SK-N-DZ (cell line): ENCODE measurements at regions not wholly inside any gene's neighbourhood (a gene's known extent, or its start where the extent isn't known, plus 50 kb on each side); places are given as distances from the start of the nearest gene placed in this dataset.

Experiments
- DNase-seq: peaks from one replicate; pipeline ENCODE4 v3.0.0-alpha.2; 2015; ENCODE audit warnings: low spot score

DNA sequence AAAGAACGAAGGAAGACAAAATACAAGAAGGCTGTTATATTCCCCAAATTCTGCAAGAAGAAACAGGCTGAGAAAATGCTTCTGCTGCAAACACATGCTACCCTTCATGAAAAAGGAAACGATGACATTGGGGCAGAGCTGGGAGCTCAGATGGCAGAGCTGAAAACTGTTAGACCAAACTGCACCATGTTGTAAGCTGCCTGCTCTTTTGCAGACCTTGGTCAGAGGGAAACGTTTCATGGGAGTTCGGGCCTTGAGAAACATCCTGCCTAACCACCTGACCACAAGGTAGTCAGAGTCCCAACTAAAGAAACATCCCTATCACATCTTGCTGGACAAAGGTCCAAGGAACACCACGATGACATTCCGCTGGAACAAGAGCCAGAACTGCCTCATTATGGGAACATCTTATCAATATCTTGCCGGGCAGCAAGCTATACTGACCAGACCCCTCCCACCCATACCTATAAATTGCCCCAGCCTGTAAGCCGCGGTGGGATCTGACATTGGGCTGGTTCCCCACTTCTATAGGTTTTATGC, 110.7 kb upstream of the CTSC start:
- DNase-seq, result no peak

- no peak for DNase-seq
Measured at GRCh38 chr11:88447281-88447680, 109.7 kb upstream of the CTSC start.

- no peak for DNase-seq
Measured at GRCh38 chr11:88439356-88439755, 101.8 kb upstream of the CTSC start.

GRCh38 chr11:88438721-88439120, 101.2 kb upstream of the CTSC start:
- DNase-seq, result no peak

GRCh38 chr11:88435415-88435814, 97.9 kb upstream of the CTSC start:
- DNase-seq, result no peak

DNA sequence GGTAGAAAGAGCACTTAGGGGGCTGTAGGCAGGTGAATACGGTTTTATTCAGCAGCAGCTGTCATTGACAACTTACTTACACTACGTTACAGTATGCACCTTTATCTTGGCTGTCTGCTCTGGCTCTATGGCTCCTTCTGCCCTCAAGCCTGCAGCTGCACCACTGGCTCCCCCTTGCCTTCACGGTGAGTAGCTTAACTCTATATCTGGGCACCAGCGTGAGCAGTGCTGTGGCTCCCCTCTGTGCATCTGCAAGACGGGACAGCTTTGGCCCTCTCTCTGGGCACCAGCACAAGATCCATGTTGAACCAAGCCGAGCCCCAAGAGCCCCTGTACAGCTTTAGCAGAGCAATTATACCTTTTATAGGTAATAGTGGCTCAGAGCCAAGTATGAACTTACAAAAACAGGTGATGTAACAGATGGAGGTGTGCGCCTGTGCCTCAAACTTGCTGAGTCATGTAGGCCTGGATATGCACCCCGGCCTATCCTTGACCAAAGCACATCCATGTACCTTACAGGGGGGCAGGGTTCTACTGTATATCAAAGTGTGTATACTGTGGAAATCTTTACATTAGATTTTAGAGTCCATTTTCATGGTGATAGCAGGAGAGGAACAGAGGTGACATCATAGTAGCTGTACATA, 96.9 kb upstream of the CTSC start:
- DNase-seq, result no peak

GRCh38 chr11:88433536-88434230, 96.1 kb upstream of the CTSC start:
- DNase-seq, result no peak

- peak; percentile 82 for DNase-seq
Measured at GRCh38 chr11:88431675-88432341, 94.3 kb upstream of the CTSC start.

DNA sequence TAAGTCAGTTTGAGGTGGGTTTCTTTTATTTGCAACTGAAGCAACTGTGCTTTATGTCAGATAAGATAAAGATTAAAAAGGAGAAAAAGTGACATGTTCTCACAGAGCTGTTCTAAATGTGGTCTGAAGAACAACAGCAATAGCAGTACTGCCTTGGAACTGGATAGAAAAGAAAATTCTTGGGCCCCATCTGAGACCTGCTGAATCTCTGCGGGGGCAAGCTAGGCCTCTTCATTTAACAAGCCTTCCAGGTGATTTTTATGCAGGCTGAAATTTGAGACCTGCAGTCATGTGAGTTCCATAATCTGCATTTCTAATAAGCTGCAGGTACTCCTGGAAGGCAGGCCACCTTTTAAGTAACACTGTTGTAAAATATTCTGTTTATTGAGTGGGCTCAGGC, 91.4 kb upstream of the CTSC start:
- no peak for DNase-seq

DNA sequence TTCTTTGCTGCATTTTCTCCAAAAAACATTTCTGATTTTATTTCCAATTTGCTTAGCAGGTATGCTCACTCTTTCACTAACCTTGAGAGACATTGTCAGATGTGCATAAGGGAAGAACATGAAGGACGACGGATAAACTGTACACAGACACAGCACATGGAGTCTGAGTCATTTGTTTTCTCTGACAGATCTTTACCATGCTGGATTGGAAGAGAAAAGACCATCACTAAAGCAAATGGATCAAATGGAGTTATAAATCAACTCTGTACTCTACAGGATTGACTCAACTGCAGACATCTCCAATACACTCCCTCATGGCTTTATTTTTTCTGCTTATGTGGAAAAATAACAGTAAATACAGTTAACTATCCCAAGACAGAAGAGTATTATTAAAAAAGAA, 90.2 kb upstream of the CTSC start:
- no peak for DNase-seq

GRCh38 chr11:88424881-88425280, 87.3 kb upstream of the CTSC start:
- DNase-seq, result no peak

DNA sequence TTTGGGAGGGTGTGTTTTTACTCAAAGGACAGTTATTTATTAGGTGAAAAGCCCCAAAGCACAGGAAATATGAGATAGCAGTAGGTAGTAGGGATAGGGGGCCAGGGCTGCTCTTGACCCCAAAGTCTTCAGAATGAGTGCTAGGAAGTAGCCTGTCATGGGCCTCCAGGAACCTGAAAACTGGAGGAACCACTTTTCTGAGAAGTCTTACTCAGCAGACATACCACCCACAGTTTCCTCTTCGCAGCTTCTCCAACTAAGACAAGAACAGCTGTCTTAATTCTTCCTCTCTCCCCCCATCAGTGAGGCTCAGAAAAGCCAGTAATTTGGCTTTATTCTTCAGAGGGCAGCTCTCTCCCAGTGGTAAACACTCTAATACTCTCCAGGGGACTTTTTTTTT, 84.0 kb upstream of the CTSC start:
- no peak for DNase-seq

DNA sequence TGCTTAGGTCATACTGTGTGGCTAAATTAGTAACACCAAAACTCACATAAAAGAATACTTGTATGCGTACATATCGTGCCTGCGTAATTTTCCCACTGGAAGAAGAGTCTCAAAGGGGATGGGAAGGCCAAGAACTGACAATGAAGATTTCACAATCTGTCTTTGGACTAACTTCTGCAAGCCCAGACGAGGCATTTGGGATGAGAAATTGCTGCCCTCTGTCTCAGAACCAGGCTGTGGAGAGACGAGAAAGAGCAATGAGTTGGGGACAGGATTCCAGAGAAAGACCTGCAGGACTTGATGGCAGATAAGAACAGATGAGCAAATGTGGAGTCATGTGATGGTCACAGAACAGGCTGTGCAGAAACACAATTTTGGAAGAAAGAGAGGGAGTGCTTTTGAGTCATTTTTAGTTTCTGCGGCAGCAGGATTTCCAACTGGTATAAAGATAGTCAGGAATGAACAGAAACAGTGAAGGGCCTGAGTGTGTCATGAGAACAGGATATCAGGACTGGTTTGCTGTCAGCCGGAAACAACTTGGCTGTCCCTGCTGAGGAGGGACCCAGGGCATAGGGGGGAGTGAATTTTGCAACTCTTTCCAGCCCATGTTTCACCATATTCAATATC, 82.7 kb upstream of the CTSC start:
- no peak for DNase-seq

DNA sequence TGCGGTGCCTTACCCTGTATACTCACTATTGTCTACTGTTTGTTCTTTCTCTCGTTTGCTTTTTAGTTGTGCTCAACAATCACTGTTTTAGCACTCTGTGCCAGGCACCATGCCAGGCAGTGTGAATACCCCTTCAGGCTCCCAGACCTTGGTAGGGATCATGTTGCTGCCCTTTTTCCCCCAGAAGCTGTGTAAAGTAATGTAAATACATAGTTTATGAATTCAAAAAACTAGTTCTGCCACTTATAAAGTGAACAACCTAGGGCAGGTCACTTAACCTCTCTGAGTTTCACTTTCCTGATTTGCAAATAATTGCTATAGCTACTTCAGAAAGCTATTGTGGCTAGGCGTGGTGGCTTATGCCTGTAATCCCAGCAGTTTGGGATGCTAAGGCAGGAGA, 81.0 kb upstream of the CTSC start:
- DNase-seq, result no peak

GRCh38 chr11:88415495-88415894, 78.0 kb upstream of the CTSC start:
- no peak for DNase-seq

DNA sequence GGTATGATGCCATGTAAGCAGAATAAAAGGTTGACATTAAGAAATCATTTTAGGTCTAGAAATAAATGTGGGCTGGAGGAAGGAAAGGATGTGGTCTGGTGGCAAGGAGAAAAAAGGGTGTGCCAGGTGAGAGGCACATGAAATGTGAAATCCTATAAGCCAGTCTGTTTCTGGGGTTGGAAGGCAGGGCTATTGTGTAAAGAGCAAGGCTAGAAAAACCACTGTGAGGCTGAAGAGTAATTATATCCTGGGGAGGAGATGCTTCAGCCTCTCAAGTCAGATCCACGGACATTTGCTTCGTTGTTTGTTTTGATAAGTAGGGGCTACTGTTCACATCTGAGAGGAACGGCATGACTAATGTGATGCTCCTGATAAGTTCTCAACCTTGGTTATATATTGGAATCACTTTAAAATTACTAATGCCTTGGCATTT, 77.5 kb upstream of the CTSC start:
- DNase-seq, result no peak

DNA sequence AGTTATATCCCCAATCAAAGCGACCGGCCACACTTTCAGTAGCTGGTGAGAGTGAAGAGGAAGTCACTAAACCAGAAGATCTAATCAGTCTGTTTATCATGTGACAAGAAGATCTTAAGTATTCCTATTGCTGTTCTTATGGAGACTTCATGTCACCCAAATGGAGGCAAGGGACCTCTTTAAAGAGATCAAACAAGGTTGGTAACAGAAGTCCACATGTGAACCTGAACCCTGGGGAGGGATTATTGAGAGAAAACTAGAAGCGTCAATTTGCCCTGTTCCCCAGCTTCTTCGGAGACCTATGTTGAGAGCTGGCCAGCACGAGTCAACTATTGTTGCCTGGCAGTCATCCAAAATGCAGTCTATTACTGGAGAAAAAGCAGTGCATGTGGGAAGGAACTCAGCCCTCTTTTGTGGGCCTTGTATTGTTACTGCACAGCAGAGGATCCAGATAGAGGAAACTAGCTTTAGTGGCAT, 76.9 kb upstream of the CTSC start:
- no peak for DNase-seq

DNA sequence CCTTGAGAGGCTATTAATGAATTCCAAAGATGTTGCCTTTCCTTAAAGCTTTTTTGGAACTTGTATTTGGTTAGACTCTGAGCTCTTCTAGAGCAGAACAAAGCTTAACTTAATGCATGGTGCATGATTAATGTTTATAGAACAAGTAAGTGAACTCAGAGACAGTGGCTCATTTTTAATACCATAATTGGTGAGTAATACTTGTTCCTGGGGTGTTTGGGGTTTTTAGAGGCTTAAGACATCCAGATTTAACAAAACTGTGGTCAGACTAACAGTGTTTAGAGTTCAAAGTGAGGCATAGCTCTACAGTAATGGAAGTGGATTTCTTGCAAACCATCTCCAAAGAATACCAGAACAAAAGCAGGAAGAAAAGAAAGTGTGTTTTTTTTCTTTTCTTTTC, 73.7 kb upstream of the CTSC start:
- DNase-seq, result no peak

- DNase-seq, result no peak
Measured at GRCh38 chr11:88410656-88411055, 73.1 kb upstream of the CTSC start.

- no peak for DNase-seq
Measured at GRCh38 chr11:88410056-88410455, 72.5 kb upstream of the CTSC start.

DNA sequence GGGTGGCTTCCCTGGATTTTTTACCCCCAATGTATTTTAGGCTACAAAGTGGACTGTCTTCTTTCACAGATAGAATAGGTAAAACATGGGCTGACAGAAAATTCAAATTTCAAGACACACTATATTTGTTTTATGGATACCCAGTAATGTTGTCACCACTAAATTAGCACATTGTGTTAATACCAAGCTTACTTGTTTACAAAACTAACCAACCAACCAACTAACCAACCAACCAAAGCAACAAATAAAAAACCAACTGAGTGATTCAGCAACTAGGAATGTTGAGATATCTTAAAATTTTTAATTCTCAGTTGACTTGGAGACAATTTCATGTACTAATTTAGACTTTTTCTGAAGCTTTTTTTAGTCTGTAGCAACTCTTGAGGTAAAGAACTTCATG, 69.3 kb upstream of the CTSC start:
- DNase-seq, result no peak

GRCh38 chr11:88405853-88406252, 68.3 kb upstream of the CTSC start:
- no peak for DNase-seq
